Stimulated activated CD8-positive, alpha-beta memory T cell treated with anti-CD3 and anti-CD28 coated beads, Interleukin-4, amount 100 ng/mL, for 1 hour (primary cell): ENCODE measurements at regions not wholly inside any gene's neighbourhood (a gene's known extent, or its start where the extent isn't known, plus 50 kb on each side); places are given as distances from the start of the nearest gene placed in this dataset.
"Not testable (repeated sequence)": the region's sequence is repeated elsewhere in the genome, so short reads cannot be mapped to it uniquely, and the experiment has no call there.

Experiments used
- DNase-seq, 2 donors: peaks; one replicate each; pipeline ENCODE4 v3.0.0-alpha.2; 2020; ENCODE audit warnings: low read depth in 2 of 2, low spot score in 1 of 2

DNA sequence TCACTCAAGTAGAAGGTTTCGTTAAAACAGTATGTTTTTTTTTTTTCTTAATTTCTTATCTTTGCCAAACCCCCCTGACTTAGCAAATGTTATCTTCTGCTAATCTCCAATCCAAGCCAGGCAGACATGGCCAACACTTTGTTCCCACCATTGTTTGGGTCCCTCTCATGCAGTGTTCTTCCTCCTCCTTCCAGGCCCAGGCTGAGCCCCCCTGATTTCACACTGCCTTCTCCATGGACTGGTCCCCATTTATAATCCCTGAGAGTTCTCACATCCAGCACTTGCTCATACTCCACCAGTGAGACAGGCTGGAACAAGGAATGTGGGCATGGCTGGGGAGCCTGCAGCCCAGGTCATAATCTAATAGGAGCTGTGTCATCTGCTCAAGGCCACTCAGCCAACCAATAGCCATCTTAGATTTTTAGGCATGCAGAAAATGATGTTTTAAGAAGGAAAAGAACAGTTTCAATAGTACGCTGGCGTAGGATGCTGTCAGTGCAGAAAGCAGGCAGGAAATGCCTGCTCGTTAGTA lies 238.4 kb upstream of the CCDC196 start:
- no peak for DNase-seq

GRCh38 chr14:66248256-66248655 lies 237.9 kb upstream of the CCDC196 start:
- DNase-seq: no peak

DNA sequence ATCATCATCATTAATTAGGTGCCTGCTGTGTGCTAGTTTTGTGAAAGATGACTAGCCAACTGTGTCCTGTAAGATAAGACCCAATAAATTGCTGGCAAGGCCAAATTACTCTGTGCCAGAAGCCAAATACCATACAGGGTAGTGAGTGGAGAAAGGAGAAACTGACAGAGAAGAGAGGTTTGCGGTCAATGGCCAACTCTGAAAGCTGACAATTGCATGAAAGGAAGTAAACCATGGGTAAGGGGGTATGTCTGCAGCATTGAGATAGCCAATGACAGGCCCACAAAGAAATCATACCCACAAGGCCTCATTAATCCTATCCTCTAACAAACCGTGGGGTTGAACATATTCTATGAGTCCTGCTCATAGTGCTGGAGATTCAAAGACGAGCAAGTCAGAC lies 236.6 kb upstream of the CCDC196 start:
- DNase-seq: no peak

DNA sequence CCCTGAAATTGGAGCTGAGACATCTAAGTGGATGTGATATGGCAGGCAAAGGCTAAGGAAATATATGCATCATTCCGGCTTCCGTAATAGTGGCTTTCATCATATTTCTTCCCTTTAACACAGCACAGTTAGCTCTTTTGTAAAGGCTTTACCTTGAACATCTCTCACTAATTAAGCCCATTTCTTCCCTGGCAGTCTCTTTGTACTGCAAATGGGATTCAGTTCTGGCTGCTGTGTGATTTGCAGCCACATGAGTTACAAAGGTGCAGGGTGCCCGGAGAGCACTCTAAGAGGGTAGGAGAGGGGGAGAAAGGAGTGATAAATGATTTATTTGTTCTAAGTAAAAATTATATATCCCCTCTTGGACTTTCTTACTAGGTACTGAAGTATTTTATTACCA lies 232.1 kb upstream of the CCDC196 start:
- DNase-seq: no peak

DNA sequence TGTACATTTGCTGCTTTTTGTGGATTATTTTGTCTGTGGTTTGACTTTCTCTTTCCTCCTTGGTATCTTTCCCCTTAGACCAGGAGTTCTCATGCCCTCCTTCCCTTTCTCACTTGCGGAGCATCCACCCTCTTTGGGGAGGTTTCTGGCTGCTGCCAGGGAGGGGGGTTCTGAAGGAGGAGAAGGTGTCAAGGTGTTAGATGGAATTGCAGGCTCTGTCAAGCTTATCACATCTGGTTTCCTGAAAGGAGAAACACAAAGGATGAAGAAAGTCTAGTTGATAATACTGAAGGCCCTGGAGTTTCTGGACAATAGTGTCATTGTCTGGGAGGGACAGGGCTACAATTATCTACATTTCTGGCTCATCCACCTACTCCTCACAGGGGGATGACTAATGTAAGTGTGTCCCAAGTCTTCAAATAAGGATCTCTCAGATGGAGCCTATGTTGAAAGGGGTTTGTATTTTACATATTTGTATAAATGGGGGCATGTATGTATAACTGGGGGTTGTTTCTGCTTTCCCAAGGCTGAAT lies 217.3 kb upstream of the CCDC196 start:
- DNase-seq: no peak

- DNase-seq: no peak
Measured at GRCh38 chr14:66272221-66272620, 213.9 kb upstream of the CCDC196 start.

- DNase-seq: no peak
Measured at GRCh38 chr14:66273261-66273832, 212.8 kb upstream of the CCDC196 start.

DNA sequence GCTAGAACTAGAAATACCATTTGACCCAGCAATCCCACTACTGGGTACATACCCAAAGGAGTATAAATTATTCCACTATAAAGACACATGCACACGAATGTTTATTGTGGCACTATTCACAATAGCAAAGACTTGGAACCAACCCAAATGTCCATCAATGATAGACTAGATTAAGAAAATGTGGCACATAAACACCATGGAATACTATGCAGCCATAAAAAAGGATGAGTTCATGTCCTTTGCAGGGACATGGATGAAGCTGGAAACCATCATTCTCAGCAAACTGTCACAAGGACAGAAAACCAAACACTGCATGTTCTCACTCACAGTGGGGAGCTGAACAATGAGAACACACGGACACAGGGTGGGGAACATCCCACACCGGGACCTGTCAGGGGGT lies 207.8 kb upstream of the CCDC196 start:
- DNase-seq: not testable (repeated sequence)

DNA sequence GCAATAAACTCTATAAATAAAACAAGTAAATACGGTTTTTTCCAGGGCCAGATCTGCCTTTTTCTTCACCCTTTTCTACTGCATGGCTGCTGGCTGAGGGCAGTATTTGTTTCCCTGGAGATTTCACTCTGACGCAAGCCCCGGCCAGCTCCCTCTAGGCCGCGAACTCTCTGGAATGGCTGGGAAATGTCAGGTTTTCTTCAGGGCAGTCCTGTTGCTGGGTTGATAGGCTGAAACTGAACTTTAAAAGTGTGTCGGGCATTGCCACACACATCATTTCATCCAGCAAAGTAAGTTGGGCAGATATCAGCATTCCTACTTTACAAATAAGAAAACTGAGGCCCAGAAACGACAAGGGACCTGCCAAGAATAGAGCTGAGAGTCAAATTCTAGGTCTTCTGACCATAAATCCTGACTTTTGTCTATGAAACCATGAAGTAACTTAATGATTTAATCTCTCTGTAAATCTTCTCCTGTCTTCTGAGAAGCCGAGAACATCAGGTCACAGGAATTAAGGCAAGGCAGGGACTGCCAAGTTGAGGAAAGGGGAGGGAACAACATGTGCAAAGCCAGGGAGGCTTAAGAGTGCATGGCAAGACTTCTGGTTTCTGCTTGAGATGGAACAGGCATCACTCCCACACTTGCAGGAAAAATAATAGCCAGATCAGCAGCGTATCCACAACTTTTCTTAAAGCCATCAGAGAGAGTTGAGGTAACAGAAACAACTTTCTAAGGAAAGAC lies 205.0 kb upstream of the CCDC196 start:
- DNase-seq: no peak

DNA sequence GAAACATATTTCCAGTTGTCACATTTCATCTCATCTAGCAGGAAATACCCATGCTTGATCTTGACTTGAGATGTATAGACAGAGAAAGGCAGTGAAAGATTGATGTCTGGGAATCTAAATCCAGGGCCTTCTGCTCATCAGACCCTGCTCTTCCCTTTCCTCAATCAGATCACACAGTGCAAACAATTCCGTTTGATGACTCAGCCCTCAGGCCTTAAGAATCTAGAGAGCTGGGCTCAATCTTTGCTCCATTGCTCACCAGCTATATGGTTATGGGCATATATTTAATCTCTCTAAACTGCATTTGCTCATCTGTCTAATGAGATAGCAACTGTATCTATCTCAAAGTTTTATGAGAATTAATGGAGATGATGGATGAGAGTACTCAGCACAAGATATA lies 201.8 kb upstream of the CCDC196 start:
- DNase-seq: no peak

GRCh38 chr14:66288511-66288910 lies 197.7 kb upstream of the CCDC196 start:
- DNase-seq: no peak

DNA sequence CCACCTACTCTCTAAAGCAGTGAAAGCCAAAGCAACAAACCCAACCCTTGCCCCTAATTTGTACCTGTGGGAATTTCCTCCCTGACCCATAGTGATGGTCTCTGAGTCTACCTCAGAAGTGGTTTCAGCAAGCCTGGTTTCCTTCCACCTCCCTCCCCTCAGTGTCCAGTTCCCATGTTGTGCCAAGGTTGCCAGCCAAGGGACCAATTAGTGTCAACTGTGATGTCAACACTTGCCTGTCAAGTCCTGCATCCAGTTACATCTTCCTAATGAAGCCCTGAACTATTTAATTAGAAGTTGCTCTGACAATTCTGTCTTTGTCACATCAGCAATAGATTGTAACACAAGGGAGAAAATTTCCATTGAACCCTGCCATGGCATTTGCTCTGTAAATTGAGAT lies 194.4 kb upstream of the CCDC196 start:
- no peak for DNase-seq

- no peak for DNase-seq
Measured at GRCh38 chr14:66293533-66294105, 192.6 kb upstream of the CCDC196 start.

GRCh38 chr14:66295386-66295785 lies 190.8 kb upstream of the CCDC196 start:
- DNase-seq: no peak

GRCh38 chr14:66300886-66301285 lies 185.3 kb upstream of the CCDC196 start:
- DNase-seq: no peak

- DNase-seq: no peak
Measured at GRCh38 chr14:66306101-66306500, 180.1 kb upstream of the CCDC196 start.

GRCh38 chr14:66311058-66311457 lies 175.1 kb upstream of the CCDC196 start:
- no peak for DNase-seq

DNA sequence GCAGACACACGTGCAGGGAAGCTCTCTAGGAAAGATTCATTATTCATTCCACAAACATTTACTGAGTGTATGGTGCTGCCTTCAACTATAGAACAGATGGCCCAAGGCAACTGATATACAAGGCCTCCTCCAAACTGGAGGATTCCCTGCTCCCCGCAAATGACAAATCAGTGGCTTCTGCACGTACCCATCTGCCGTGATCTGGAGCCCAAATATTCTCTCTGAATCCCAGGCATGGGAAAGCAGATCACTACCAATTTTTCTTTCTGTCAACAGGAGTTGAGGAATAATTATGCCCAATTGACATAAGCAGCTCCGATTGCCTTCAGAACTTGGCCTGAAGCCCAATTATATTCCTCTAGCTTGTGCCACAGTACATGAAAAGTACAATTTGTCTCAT lies 174.2 kb upstream of the CCDC196 start:
- DNase-seq: no peak

DNA sequence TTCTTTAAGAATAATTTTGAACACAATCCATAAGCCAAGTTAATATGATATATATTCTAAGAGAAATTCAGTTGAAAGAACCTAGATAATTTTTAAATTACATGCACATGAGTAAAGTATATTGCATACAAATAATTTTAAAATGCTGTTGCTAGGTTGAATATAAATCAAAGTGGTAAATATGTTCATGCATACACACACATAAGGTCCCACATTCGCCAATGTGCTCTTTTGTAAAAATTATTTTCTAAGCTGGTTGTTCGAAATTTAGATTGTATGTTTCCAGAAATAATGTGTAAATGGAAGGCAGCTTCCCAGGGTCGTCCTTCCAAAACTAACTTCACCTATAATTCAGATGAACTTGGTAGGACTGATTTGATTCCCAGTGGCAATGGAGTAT lies 173.7 kb upstream of the CCDC196 start:
- no peak for DNase-seq

DNA sequence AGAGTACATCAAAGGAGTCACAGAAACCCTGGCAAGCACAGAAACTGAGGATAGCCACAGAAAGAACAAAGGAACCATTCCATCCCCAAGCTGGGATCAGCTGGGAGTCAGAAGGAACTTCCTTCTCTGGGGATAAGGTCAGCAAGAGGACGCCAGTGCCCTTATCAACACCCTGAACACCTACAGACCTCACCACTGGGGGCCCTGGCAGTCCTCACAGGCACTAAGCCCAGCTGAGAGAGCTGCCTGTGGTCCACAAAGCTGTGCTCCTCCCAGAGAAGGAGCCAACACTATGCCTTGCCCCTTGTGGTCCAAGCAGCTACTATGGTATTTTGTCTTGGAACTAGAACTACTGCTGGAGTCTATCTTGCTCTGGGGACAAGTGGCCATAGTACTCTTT lies 171.1 kb upstream of the CCDC196 start:
- DNase-seq: no peak

DNA sequence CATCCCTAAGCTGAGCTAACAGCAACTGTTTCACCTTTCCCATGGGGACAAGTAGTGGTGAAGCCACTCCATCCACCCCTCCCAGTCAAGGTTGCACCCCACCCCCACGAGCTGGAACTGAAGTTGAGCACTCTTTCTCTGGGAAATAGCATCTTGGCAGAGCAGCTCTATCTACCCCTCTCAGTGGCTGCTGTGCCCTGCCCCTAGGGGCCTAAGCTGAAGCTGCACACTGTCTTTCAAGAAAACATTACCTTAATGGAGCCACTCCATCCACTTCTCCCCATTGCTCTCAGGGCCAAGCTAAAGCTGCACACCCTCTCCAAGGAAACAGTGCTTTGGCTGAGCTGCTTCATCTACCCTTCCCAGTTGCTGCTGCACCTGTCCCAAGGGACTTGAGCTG lies 170.6 kb upstream of the CCDC196 start:
- no peak for DNase-seq

- no peak for DNase-seq
Measured at GRCh38 chr14:66322564-66322963, 163.6 kb upstream of the CCDC196 start.
